ENCODE measurements at regions not wholly inside any gene's neighbourhood (a gene's known extent, or its start where the extent isn't known, plus 50 kb on each side); places are given as distances from the start of the nearest gene placed in this dataset.

GRCh38 chr10:131766096-131766495 lies 134.7 kb upstream of the PPP2R2D start:
- Histone ChIP-seq H3K4me1 (no peaks in the 10 kb centered on the region), H3K36me3 (no peaks in the 10 kb centered on the region), H3K4me3 (replicated peaks in 1 of 3) (no peak overlapping the region), H3K27me3 (no peaks in the 10 kb centered on the region), H3K9me3 (no peaks in the 10 kb centered on the region), H3K27ac (no peak overlapping the region)
- intact Hi-C loops (cut with DNase I): no loop called here
- no peak for DNase-seq
- TF ChIP-seq CTCF (IDR thresholded peaks at IDR 0.05): no peak
- TF ChIP-seq POLR2A (IDR thresholded peaks at IDR 0.05): no peak
- WGBS, 2 donors: 81 to 82% methylated on average over 16 to 17 of the region's 17 CpGs

GRCh38 chr10:131767716-131768115 lies 133.1 kb upstream of the PPP2R2D start:
- intact Hi-C loops (cut with DNase I): no loop called here
- 88 to 89% methylated on average over 7 of the region's 7 CpGs for WGBS, 2 donors

GRCh38 chr10:131769571-131770410 lies 131.0 kb upstream of the PPP2R2D start:
- DNase-seq: no peak
- no peak overlapping the region for H3K4me3 ChIP-seq (replicated peaks in 1 of 3)
- intact Hi-C loops (cut with DNase I): no loop called here
- no peaks in the 10 kb centered on the region for H3K36me3 ChIP-seq
- H3K9me3 ChIP-seq: no peaks in the 10 kb centered on the region
- no peaks in the 10 kb centered on the region for H3K27me3 ChIP-seq
- WGBS, 2 donors: 79 to 85% methylated on average over 19 of the region's 19 CpGs
- TF ChIP-seq POLR2A (IDR thresholded peaks at IDR 0.05) (no peak), CTCF (IDR thresholded peaks at IDR 0.05) (no peak)
- H3K4me1 ChIP-seq: no peaks in the 10 kb centered on the region
- H3K27ac ChIP-seq: no peak overlapping the region

More at GRCh38 chr10:131767716-131768115, 133.1 kb upstream of the PPP2R2D start:
- no peak for DNase-seq
- Histone ChIP-seq H3K27ac (no peak overlapping the region), H3K4me1 (no peaks in the 10 kb centered on the region), H3K4me3 (replicated peaks in 1 of 3) (no peak overlapping the region), H3K9me3 (no peaks in the 10 kb centered on the region), H3K27me3 (no peaks in the 10 kb centered on the region), H3K36me3 (no peaks in the 10 kb centered on the region)
- TF ChIP-seq CTCF (IDR thresholded peaks at IDR 0.05) (no peak), POLR2A (IDR thresholded peaks at IDR 0.05) (no peak)

DNA sequence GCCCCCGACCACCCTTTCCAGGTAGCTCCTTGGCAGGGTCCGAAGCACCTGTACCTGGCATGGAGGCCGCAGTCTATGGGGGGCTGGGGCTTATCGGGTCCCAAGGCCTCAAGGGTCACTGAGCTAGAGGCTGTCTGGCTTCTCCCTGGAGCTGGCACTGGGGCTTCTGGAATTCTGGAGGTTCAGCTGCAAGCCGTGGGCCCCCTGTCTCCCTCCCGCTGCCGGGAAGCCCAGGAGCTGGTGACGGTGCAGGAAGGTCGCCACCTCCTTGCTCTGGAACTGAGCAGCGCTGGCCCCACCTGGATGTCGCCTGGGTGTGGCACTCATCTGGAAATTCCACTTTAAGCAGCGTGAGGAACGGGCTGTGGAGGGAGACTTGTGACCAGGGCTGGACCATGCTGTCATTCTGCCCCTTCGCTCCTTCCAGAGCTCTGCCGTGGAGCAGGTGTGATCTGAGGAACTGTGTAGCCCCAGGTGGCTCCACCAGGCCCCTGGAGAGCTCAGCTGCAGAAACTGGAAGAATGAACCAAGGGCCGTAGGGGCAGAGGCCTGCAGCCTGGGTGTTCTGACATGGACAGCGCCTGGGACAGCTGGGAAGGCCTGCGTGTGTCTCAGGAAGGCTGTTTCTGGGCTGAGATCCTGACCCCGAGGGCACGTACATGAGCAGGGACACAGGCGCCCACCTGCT lies 129.7 kb upstream of the PPP2R2D start:
- 80 to 82% methylated on average over 16 to 19 of the region's 21 CpGs for WGBS, 2 donors
- no peaks in the 10 kb centered on the region for H3K27me3 ChIP-seq
- H3K4me1 ChIP-seq: no peaks in the 10 kb centered on the region
- H3K27ac ChIP-seq: no peak overlapping the region
- no peak overlapping the region for H3K4me3 ChIP-seq (replicated peaks in 1 of 3)
- H3K36me3 ChIP-seq: no peaks in the 10 kb centered on the region
- DNase-seq: no peak
- no peaks in the 10 kb centered on the region for H3K9me3 ChIP-seq
- no peak for TF ChIP-seq CTCF (IDR thresholded peaks at IDR 0.05)
- no peak for TF ChIP-seq POLR2A (IDR thresholded peaks at IDR 0.05)
- intact Hi-C loops (cut with DNase I): no loop called here

Data from thyroid gland (tissue), 4 donors.